HG03521 (cell line): ENCODE measurements at regions not wholly inside any gene's neighbourhood (a gene's known extent, or its start where the extent isn't known, plus 50 kb on each side); places are given as distances from the start of the nearest gene placed in this dataset.

ENCODE experiments used
- ATAC-seq: cut with Tn5 transposase; IDR thresholded peaks from one replicate; pipeline ENCODE4 v1.9.1; 2021; ENCODE audit warnings: mild to moderate bottlenecking, moderate library complexity; ENCODE audit not compliant: unreplicated experiment

DNA sequence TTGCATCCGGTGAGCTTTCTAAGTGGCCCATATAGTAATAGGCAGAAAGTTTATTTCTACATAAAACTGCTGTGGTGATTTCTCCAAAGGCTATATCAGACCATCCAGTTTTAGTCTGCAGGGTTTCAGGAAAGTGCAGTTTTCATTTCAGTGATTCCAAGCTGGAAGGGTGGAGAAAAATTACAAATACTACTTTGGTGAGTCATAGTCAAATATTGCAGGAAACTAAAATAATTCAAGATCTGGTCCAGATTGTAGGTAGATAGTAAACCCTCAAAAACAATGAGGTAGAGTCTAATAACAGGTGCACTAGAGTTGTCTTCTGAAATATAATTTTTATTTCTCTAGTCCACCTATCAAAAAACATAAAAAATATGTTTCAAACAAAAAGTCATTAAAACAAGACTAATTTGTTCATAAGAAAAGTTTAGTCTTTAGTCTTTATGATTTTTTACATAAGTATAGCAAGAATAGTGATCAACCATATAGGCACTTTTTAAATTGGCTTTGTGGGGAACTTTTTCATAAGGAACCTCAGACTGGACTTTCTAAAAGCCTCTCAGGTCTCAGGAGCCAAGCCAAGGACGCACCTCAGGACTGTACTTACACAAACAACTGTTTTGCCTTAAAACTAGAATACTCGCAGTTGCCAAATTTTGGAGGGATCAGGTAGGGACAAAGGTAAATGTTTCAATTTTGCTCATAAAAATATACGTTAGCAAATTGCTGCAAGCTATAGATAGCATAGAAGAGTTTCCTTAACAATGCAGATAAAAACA, 101.8 kb upstream of the TLR3 start:
- no peak for ATAC-seq

DNA sequence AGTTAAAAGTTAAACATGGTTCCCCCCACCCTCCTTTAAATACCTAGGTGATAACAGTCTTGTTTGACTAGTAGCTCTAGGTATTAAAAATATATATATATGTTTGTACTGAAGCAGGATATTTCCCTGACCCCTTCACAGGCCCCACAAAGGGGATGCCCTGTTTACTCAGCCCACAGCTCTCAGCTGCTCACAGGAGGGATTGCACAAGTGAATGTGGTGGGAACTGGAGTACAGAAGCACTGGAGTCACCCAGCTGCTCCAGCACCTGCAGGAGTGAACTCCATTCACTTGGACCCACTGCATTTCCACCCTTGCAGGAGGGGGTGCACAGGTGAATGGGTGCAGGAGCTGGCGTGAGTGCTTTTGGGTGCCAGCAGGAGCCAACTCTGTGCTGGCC, 99.3 kb upstream of the TLR3 start:
- ATAC-seq: no peak

DNA sequence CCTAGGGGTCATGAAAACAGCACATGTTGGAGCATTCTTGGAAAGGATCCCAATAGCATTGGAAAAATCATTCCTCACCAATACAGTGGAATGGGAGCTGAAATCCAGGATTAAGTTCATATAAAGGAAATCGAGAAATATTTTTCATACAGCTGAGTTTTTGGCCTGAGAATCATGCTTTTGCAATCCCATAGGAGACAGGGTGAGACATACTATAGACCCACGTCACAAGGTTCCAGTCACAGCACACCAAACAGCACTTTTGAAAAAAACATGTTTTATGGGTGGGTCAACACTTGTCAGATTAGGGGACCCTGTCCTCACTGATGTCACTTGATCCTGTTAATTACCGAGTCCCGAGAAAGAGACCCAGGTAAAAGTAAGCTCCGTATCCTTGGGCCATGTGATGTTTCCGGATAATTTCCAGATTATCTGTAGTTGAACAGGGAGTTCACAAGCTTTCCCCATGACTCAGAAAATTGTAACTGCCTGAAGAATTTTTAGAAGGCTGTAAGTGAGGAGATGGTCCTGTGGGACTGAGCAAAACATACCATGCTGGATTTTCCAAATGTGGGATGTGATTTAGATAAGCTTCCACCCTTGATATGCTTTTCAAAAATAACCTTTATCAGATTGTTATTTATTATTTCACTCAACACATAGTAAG, 80.9 kb upstream of the TLR3 start:
- ATAC-seq: no peak

DNA sequence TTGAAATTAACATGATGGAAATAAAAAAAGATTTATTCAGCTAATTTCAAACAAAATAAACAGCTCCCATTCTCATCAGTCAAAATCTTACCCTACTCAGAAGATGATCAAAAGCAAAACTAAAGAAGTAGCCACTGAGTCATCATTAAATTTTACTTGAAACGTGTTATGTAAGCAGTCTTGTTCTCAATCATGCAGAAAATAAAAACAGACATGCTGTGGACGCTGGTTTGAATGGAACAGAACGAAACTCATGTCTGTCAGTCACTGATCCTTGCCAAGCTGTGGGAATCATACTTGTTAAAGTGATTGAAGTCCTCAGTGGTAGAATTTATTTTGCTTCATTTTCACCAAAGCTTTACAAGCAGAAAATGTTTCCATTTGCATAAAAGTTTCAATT, 77.2 kb upstream of the TLR3 start:
- no peak for ATAC-seq

- ATAC-seq: no peak
Observed at GRCh38 chr4:185992585-185992984, 76.4 kb upstream of the TLR3 start.

GRCh38 chr4:185993328-185993973, 75.5 kb upstream of the TLR3 start:
- no peak for ATAC-seq

DNA sequence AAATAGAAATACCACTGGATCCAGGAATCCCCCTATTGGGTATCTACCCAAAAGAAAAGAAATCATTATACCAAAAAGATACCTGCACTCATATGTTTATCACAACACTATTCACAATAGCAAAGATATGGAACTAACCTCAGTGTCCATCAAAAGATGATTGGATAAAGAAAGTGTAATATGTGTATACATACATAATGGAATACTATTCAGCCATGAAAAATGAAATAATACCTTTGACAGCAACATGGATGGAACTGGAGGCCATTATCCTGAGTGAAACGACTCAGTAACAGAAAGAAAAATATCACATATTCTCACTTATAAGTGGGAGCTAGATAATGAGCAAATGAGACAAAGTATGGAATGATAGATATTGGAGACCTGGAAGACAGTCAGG, 74.2 kb upstream of the TLR3 start:
- no peak for ATAC-seq

GRCh38 chr4:185995665-185996064, 73.3 kb upstream of the TLR3 start:
- no peak for ATAC-seq

GRCh38 chr4:185997296-185997695, 71.7 kb upstream of the TLR3 start:
- no peak for ATAC-seq

DNA sequence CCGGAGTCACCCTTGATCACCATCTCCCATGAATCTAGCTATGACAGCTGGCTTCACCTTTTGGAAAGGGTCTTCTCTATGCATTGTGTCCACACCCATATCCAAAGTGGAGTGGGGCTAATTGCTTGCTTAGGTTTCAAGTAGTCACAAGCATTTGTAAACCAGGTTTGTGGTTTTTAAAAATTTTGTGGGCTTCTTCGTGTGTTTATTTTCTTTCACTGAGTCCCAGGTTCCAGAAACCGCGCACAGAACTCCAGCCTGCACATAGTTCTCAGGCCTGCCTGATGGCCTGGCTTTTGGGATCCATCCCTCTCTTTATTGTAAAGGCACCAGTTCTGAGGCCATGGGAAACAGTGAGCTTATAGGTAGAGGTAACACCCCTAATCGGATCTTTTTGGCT, 70.2 kb upstream of the TLR3 start:
- no peak for ATAC-seq

DNA sequence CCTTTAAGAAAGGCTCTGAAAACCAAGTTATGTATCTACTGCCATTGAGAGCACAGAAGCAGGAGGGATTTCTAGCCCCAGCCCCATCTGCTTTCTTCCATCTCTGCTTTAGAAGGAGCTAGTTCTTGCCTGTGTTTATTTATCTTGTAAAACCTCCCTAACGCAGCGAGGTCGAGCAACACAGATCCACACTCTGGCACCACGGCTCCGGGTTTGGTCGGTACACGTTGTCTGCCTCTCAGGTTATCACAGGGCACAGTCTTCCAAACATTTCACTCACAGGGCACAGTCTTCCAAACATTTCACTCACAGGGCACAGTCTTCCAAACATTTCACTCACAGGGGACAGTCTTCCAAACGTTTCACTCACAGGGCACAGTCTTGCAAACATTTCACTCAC, 69.7 kb upstream of the TLR3 start:
- ATAC-seq: no peak

GRCh38 chr4:186002853-186003252, 66.1 kb upstream of the TLR3 start:
- no peak for ATAC-seq

DNA sequence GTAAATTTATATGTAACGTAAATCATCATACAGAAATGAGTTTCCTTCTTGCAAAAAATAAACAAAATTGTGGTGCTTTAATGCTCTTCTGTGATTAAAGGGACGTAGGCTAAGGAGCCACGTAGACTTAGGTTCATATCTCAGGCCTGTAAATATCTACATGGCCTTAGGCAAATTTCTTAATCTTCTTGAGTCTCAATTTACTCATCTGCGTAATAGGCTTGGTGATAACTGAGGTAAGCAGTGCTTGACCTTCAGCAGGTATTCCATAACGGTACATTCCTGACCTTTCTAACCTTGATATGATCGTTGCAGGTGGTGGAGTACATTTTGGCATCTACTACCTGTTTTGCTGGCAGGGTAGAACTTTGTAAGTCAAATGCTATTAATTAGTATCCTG, 65.2 kb upstream of the TLR3 start:
- ATAC-seq: no peak

- no peak for ATAC-seq
Observed at GRCh38 chr4:186008057-186008456, 60.9 kb upstream of the TLR3 start.

- ATAC-seq: no peak
Observed at GRCh38 chr4:186009976-186010375, 59.0 kb upstream of the TLR3 start.

DNA sequence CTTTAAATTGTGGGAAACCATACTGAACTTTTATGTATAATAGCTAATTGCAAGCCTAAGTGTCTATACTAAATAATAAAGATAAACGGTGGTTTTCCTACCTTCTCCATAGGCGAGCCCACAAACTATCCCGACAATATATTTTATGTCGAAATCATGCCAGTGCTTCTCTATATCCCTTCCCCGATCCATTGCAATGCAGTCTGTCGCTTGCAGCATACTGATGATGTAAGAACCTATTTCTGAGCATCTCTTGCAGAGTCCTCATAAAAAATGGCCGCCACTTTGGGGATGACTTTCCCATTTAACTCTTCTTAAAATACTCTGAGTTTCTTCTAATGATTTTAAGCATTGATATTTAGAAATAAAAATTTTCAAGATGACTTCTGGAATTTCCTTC, 58.1 kb upstream of the TLR3 start:
- no peak for ATAC-seq

DNA sequence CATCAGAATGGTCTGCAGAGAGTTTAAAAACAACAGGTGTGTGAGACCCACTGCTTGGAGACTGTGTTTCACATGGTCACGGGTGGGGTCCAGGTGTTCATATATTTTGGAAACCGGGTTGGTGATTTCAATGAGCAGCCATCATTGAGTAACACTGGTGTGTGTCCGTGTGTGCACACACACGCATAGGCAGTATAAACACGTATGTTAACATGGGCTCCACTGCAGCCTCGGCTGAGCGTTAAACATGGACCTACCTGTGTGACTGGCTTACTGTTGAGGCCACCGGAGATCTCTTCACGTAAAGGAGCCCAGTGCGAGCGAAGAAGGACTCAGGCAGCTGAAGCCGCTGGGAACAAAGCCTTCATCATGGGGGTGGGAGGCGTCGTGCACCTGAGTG, 56.9 kb upstream of the TLR3 start:
- ATAC-seq: no peak

- no peak for ATAC-seq
Observed at GRCh38 chr4:186013419-186014186, 55.4 kb upstream of the TLR3 start.

- no peak for ATAC-seq
Observed at GRCh38 chr4:186015212-186015817, 53.6 kb upstream of the TLR3 start.

- ATAC-seq: no peak
Observed at GRCh38 chr4:186016796-186017195, 52.2 kb upstream of the TLR3 start.

GRCh38 chr4:186017801-186018200, 51.2 kb upstream of the TLR3 start:
- no peak for ATAC-seq
